ENCODE measurements at regions not wholly inside any gene's neighbourhood (a gene's known extent, or its start where the extent isn't known, plus 50 kb on each side); places are given as distances from the start of the nearest gene placed in this dataset.

GRCh38 chr18:51739044-51739666 lies 541.7 kb upstream of the MEX3C start:
- TF ChIP-seq, protein P1, sequence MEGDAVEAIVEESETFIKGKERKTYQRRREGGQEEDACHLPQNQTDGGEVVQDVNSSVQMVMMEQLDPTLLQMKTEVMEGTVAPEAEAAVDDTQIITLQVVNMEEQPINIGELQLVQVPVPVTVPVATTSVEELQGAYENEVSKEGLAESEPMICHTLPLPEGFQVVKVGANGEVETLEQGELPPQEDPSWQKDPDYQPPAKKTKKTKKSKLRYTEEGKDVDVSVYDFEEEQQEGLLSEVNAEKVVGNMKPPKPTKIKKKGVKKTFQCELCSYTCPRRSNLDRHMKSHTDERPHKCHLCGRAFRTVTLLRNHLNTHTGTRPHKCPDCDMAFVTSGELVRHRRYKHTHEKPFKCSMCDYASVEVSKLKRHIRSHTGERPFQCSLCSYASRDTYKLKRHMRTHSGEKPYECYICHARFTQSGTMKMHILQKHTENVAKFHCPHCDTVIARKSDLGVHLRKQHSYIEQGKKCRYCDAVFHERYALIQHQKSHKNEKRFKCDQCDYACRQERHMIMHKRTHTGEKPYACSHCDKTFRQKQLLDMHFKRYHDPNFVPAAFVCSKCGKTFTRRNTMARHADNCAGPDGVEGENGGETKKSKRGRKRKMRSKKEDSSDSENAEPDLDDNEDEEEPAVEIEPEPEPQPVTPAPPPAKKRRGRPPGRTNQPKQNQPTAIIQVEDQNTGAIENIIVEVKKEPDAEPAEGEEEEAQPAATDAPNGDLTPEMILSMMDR (conservative IDR thresholded peaks at IDR 0.05; ENCODE audit: low read depth, low read length): no peak
- TF ChIP-seq EZH2phosphoT487 (IDR thresholded peaks at IDR 0.05; ENCODE audit: borderline replicate concordance, low read length): no peak
- no peak for TF ChIP-seq EZH2 (IDR thresholded peaks at IDR 0.05; ENCODE audit: low read length, unreplicated experiment)
